SW 1271 (cell line): ENCODE measurements at regions not wholly inside any gene's neighbourhood (a gene's known extent, or its start where the extent isn't known, plus 50 kb on each side); places are given as distances from the start of the nearest gene placed in this dataset.
"Not testable (repeated sequence)": the region's sequence is repeated elsewhere in the genome, so short reads cannot be mapped to it uniquely, and the experiment has no call there.

Experiments
- DNase-seq, 2 experiments: peaks; one replicate each; lab custom pipeline; 2025; lab: John Stamatoyannopoulos, UW

- no peak for DNase-seq
Measured at GRCh38 chr21:15932726-15933125, 202.9 kb downstream of the USP25 start.

- DNase-seq = no peak
Measured at GRCh38 chr21:15935530-15935929, 205.7 kb downstream of the USP25 start.

GRCh38 chr21:15943009-15943666, 213.4 kb downstream of the USP25 start:
- DNase-seq = no peak

GRCh38 chr21:15947677-15948076, 217.9 kb downstream of the USP25 start:
- DNase-seq = no peak

GRCh38 chr21:15953551-15954116, 223.9 kb downstream of the USP25 start:
- no peak for DNase-seq

- DNase-seq = no peak
Measured at GRCh38 chr21:15964236-15964855, 234.6 kb downstream of the USP25 start.

GRCh38 chr21:15966231-15966630, 236.4 kb downstream of the USP25 start:
- DNase-seq = no peak

- DNase-seq = no peak
Measured at GRCh38 chr21:15966651-15967050, 236.9 kb downstream of the USP25 start.

GRCh38 chr21:15967661-15968060, 237.9 kb downstream of the USP25 start:
- no peak for DNase-seq

- DNase-seq = no peak
Measured at GRCh38 chr21:15968776-15969310, 239.1 kb downstream of the USP25 start.

- DNase-seq = no peak
Measured at GRCh38 chr21:15976807-15977206, 247.0 kb downstream of the USP25 start.

- DNase-seq = no peak
Measured at GRCh38 chr21:15978215-15978738, 248.5 kb downstream of the USP25 start.

GRCh38 chr21:15979493-15979892, 249.7 kb downstream of the USP25 start:
- not testable (repeated sequence) for DNase-seq

GRCh38 chr21:15986277-15986676, 256.5 kb downstream of the USP25 start:
- DNase-seq = no peak

GRCh38 chr21:15992171-15992570, 262.4 kb downstream of the USP25 start:
- no peak for DNase-seq

- DNase-seq = no peak
Measured at GRCh38 chr21:15993951-15994350, 264.2 kb downstream of the USP25 start.

GRCh38 chr21:15999741-16000140, 270.0 kb downstream of the USP25 start:
- no peak for DNase-seq

- DNase-seq = peak in 1 of 2 experiments; percentile 2
Measured at GRCh38 chr21:16002874-16003466, 273.2 kb downstream of the USP25 start.

GRCh38 chr21:16004086-16004485, 274.3 kb downstream of the USP25 start:
- DNase-seq = no peak

GRCh38 chr21:16004523-16004922, 274.7 kb downstream of the USP25 start:
- no peak for DNase-seq

GRCh38 chr21:16005996-16006395, 276.2 kb downstream of the USP25 start:
- no peak for DNase-seq

- DNase-seq = no peak
Measured at GRCh38 chr21:16007943-16008342, 278.2 kb downstream of the USP25 start.

- no peak for DNase-seq
Measured at GRCh38 chr21:16011719-16012118, 281.9 kb downstream of the USP25 start.
